Fibroblast of lung (primary cell): ENCODE measurements at regions not wholly inside any gene's neighbourhood (a gene's known extent, or its start where the extent isn't known, plus 50 kb on each side); places are given as distances from the start of the nearest gene placed in this dataset.
"Not testable (repeated sequence)": the region's sequence is repeated elsewhere in the genome, so short reads cannot be mapped to it uniquely, and the experiment has no call there.

Experiments
- DNase-seq, 2 donors: peaks; one replicate each; pipeline versions ENCODE4 v3.0.0 to v3.0.0-alpha.2; 2010; ENCODE audit warnings: low read depth in 2 of 2
- H2AFZ ChIP-seq: 2 replicates; pipeline ENCODE4 v1.5.1; 2012; ENCODE audit warnings: low read length, control low read depth, inconsistent platforms
- H3K27ac ChIP-seq: 2 replicates; pipeline ENCODE4 v1.5.1; 2011; ENCODE audit warnings: low read length, control low read depth; ENCODE audit not compliant: insufficient read depth
- H3K27me3 ChIP-seq: 2 replicates; pipeline ENCODE4 v1.5.1; 2011; ENCODE audit warnings: mild to moderate bottlenecking, low read length; ENCODE audit not compliant: control insufficient read depth, insufficient read depth
- H3K36me3 ChIP-seq: 2 replicates; pipeline ENCODE4 v1.5.1; 2011; ENCODE audit warnings: low read length; ENCODE audit not compliant: control insufficient read depth, insufficient read depth
- H3K4me1 ChIP-seq: 2 replicates; pipeline ENCODE4 v1.5.1; 2011; ENCODE audit warnings: low read length; ENCODE audit not compliant: control insufficient read depth, insufficient read depth; ENCODE audit errors: extremely low read depth
- H3K4me2 ChIP-seq: 2 replicates; pipeline ENCODE4 v1.5.1; 2011; ENCODE audit warnings: low read length, control low read depth; ENCODE audit not compliant: insufficient read depth; ENCODE audit errors: extremely low read depth
- H3K4me3 ChIP-seq, 4 experiments: fragments of 200-600 bp in 1 of 4; sonication (generic) in 1 of 4; replicated peaks in 1 of 4; 2 replicates each; pipeline ENCODE4 v1.5.1; 2011 to 2016; ENCODE audit warnings: low read length in 4 of 4, low read depth in 3 of 4, mild to moderate bottlenecking in 3 of 4, control low read depth in 2 of 4, inconsistent platforms in 1 of 4, mixed read lengths in 1 of 4; ENCODE audit not compliant: insufficient read depth in 1 of 4; ENCODE audit errors: control extremely low read depth in 1 of 4
- H3K79me2 ChIP-seq: 2 replicates; pipeline ENCODE4 v1.5.1; 2012; ENCODE audit warnings: mild to moderate bottlenecking, low read length, inconsistent platforms; ENCODE audit not compliant: control insufficient read depth, insufficient read depth
- H3K9ac ChIP-seq: 2 replicates; pipeline ENCODE4 v1.5.1; 2011; ENCODE audit warnings: mild to moderate bottlenecking, low read length, control low read depth; ENCODE audit not compliant: insufficient read depth
- H3K9me3 ChIP-seq: 2 replicates; pipeline ENCODE4 v1.5.1; 2012; ENCODE audit warnings: low read depth, low read length; ENCODE audit not compliant: control insufficient read depth, insufficient read depth
- H4K20me1 ChIP-seq: 2 replicates; pipeline ENCODE4 v1.5.1; 2011; ENCODE audit warnings: low read length; ENCODE audit not compliant: control insufficient read depth, insufficient read depth; ENCODE audit errors: extremely low read depth
- EZH2 ChIP-seq: IDR thresholded peaks from 2 replicates; pipeline ENCODE4 v1.5.1; 2012; ENCODE audit warnings: low read length, control low read depth, mild to moderate bottlenecking; ENCODE audit errors: missing control alignments
- TF ChIP-seq, protein P1 (sequence below), 2 donors: IDR thresholded peaks in 1 of 2; conservative IDR thresholded peaks in 1 of 2; 1 replicate in 1 of 2; 2 replicates in 1 of 2; pipeline ENCODE4 v1.5.1; 2011 to 2012; ENCODE audit warnings: low read length in 2 of 2, control low read depth in 1 of 2, inconsistent platforms in 1 of 2, low read depth in 1 of 2, mild to moderate bottlenecking in 1 of 2

DNA sequence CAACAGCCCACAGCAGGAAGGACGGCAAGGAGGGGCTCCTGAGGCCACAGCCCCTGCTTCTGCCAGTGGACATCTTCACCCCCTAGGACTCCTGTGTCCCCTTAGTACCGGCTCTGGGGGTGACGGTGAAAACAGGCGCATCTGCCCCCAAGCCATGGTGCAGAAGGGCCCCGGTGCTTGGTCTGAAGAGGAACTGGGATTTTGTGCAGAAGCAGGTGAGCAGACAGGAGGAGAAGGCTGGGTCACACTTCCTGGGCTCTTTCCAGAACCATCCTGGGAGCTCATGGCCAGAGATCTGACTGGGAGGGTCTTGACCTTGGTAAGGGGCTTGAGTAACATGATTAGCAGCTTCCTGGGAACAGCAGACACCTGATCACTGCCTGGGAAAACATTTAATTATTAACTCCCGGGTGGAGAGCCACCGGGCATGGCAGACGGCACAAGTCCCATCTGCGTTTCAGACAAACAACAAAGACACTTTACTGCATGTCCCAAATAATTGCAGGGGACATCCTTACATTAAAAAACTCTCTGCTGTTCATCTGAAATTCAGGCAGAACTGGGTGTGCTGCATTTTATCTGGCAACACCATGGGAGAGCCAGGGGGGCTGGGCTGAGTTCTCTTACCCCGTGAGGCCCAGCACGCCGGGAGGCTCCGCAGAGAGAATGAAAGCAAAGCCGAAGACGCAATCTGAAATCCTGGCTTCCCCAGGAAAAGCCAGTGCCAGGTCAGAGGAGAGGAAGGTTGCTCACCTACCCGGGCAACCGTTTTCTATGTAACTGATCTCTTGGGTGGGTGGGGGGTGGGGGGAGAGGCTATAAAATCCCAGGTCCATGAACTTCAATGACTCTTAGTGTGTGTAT is 1542.8 kb downstream of the TSPY10 start:
- no peaks in the 10 kb centered on the region for H3K79me2 ChIP-seq

DNA sequence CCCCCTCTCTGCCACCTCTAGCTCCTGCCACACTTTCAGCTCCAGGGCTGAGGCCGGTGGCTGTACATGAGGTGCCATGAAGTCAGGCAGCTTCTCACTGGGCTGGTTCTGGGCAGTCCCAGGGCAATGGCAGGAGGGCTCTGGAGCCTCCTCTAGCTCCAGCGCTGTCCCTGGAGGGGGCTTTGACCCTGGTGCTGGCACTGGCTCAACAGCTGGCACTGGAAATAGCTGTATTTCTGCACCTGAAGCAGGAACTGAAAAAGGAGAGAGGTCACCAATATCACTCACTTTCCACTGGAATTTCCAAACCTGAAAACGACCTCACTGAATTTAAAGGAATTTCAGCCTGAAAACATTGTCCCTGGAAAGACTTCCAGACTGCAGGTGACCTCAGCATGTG is 1558.1 kb downstream of the TSPY10 start:
- H3K9me3 ChIP-seq, H2AFZ ChIP-seq, H3K4me3 ChIP-seq, H3K79me2 ChIP-seq, H3K4me1 ChIP-seq, H3K27me3 ChIP-seq, H3K9ac ChIP-seq, H3K36me3 ChIP-seq, H3K4me2 ChIP-seq, H4K20me1 ChIP-seq, DNase-seq, H3K27ac ChIP-seq: not testable (repeated sequence)

More for the DNA sequence above, 1542.8 kb downstream of the TSPY10 start:
- H3K4me2 ChIP-seq = no peak overlapping the region
- no peaks in the 10 kb centered on the region for H3K36me3 ChIP-seq
- H3K4me3 ChIP-seq = no peak overlapping the region
- no peaks in the 10 kb centered on the region for H3K27me3 ChIP-seq
- no peak for DNase-seq
- no peak overlapping the region for H3K27ac ChIP-seq
- H3K4me1 ChIP-seq = no peaks in the 10 kb centered on the region
- no peaks in the 10 kb centered on the region for H4K20me1 ChIP-seq
- no peak overlapping the region for H2AFZ ChIP-seq
- no peak for TF ChIP-seq EZH2
- TF ChIP-seq, protein P1, sequence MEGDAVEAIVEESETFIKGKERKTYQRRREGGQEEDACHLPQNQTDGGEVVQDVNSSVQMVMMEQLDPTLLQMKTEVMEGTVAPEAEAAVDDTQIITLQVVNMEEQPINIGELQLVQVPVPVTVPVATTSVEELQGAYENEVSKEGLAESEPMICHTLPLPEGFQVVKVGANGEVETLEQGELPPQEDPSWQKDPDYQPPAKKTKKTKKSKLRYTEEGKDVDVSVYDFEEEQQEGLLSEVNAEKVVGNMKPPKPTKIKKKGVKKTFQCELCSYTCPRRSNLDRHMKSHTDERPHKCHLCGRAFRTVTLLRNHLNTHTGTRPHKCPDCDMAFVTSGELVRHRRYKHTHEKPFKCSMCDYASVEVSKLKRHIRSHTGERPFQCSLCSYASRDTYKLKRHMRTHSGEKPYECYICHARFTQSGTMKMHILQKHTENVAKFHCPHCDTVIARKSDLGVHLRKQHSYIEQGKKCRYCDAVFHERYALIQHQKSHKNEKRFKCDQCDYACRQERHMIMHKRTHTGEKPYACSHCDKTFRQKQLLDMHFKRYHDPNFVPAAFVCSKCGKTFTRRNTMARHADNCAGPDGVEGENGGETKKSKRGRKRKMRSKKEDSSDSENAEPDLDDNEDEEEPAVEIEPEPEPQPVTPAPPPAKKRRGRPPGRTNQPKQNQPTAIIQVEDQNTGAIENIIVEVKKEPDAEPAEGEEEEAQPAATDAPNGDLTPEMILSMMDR (conservative IDR thresholded peaks at IDR 0.05 in 1 of 2, IDR thresholded peaks at IDR 0.05 in 1 of 2; ENCODE audit: low read depth in 1 of 2, low read length in 2 of 2) = no peak
- H3K9ac ChIP-seq = no peak overlapping the region
- no peaks in the 10 kb centered on the region for H3K9me3 ChIP-seq

DNA sequence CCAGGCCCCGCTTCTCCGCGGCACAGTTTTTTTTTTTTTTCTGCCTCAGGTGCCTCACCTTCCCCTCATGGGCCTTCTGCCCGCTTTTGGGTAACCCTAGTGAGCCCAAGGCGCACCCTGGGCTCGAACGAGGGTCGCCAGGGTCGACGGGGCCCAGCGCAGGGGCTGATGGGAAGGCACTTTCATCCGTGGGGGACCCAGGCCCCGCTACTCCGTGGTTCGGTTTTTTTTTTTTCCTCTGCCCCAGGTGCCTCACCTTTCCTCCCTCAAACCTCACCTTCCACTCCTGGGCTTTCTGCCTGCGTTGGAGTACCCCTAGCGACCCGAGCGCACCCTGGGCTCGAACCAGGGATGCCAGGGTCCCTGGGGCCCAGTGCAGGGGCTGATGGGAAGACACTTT is 1569.8 kb downstream of the TSPY10 start:
- not testable (repeated sequence) for H3K9ac ChIP-seq, H3K79me2 ChIP-seq, H3K27ac ChIP-seq, DNase-seq, H3K4me2 ChIP-seq, H2AFZ ChIP-seq, H3K36me3 ChIP-seq, H3K27me3 ChIP-seq, H3K4me1 ChIP-seq, H3K9me3 ChIP-seq, H3K4me3 ChIP-seq, H4K20me1 ChIP-seq

DNA sequence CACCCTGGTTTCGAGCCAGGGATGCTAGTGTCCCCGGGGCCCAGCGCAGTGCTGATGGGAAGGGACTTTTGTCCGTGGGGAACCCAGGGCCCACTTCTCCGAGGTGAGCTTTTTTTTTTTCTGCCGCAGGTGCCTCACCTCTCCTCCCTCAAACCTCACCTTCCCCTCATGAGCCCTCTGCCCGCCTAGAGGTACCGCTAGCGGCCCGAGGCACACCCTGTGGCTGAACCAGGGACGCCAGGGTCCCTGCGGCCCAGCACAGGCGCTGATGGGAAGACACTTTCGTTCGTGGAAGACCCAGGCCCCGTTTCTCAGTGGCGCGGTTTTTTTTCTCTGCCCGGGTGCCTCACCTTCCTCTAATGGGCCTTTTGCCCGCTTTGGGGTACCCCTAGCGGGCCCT is 1570.7 kb downstream of the TSPY10 start:
- H3K36me3 ChIP-seq, H2AFZ ChIP-seq: not testable (repeated sequence)

More for the DNA sequence above, 1570.7 kb downstream of the TSPY10 start:
- not testable (repeated sequence) for H3K27me3 ChIP-seq, H3K9ac ChIP-seq, H3K4me2 ChIP-seq, H3K4me3 ChIP-seq, H3K4me1 ChIP-seq, DNase-seq, H3K27ac ChIP-seq, H3K79me2 ChIP-seq, H3K9me3 ChIP-seq, H4K20me1 ChIP-seq
